ENCODE measurements at regions not wholly inside any gene's neighbourhood (a gene's known extent, or its start where the extent isn't known, plus 50 kb on each side); places are given as distances from the start of the nearest gene placed in this dataset.

DNA sequence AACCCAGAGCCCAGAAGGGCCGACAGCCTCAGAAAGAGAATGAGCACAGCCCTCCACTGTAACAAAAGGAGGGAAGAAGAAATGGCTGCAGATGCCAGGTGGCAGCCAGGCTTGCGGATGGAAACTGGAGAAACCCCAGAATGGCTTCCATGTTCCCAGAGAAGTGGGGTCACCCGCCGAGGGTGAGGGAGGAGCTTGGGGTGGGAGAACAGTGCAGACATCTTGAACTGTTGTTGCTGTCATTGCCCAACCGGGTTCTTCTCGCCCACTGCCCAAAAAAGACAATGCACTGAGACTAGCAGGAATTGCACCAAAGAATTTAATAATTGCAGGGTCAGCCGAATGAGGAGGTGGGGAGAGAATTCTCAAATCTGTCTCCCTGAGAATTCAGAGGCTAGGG is 223.2 kb upstream of the RAB6C start:
- DNase-seq (ENCODE audit: low spot score) = no peak
- intact Hi-C loops (cut with DNase I) = no loop called here

- peak; percentile 46 for DNase-seq (ENCODE audit: low spot score)
- intact Hi-C loops (cut with DNase I) = no loop called here
Observed at GRCh38 chr2:129757366-129757914, 222.0 kb upstream of the RAB6C start.

GRCh38 chr2:129757915-129758783 is 221.3 kb upstream of the RAB6C start:
- intact Hi-C loops (cut with DNase I) = no loop called here
- peak; percentile 46 for DNase-seq (ENCODE audit: low spot score)

- intact Hi-C loops (cut with DNase I) = no loop called here
- DNase-seq (ENCODE audit: low spot score) = peak; percentile 68
Observed at GRCh38 chr2:129758784-129759471, 220.5 kb upstream of the RAB6C start.

DNA sequence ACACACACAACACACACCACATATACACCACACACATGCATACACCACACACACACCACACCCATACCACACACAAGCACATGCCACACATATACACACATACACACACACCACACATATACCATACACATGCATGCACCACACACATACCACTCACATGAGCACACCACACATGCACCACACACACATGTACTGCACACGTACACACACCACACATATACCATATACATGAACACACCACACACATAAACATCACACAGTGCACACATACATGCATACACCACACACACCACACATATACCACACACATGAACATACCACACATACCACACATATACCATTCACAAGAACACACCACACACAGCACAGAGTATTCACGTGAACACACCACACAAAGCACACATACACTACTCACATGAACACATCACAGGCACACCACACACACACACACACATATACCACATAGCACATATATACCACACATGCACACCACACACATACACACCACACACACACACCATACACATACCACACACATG is 219.9 kb upstream of the RAB6C start:
- DNase-seq (ENCODE audit: low spot score) = peak; percentile 20
- intact Hi-C loops (cut with DNase I) = no loop called here

DNA sequence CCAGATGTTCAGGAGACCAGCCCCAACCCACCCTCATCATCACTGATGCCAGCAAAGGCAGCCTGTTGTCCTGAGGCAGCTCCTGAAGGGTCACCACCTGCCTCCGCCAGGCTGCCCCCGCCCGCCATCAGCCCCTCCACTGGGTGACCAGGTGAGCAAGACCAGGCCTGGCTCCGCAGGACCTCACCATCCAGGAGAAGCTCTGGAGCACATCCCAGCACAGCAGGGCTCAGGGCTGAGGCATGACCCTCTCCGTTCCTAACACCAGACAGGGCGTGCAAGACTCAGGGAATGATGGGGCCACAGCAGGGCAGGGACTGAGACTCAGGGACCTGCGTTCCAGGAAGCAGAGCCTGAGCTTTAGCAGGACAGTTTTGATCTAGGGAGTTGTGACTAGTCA is 218.8 kb upstream of the RAB6C start:
- intact Hi-C loops (cut with DNase I) = no loop called here
- DNase-seq (ENCODE audit: low spot score) = peak; percentile 67

GRCh38 chr2:129761569-129762021 is 217.9 kb upstream of the RAB6C start:
- intact Hi-C loops (cut with DNase I) = no loop called here
- DNase-seq (ENCODE audit: low spot score) = peak; percentile 61

DNA sequence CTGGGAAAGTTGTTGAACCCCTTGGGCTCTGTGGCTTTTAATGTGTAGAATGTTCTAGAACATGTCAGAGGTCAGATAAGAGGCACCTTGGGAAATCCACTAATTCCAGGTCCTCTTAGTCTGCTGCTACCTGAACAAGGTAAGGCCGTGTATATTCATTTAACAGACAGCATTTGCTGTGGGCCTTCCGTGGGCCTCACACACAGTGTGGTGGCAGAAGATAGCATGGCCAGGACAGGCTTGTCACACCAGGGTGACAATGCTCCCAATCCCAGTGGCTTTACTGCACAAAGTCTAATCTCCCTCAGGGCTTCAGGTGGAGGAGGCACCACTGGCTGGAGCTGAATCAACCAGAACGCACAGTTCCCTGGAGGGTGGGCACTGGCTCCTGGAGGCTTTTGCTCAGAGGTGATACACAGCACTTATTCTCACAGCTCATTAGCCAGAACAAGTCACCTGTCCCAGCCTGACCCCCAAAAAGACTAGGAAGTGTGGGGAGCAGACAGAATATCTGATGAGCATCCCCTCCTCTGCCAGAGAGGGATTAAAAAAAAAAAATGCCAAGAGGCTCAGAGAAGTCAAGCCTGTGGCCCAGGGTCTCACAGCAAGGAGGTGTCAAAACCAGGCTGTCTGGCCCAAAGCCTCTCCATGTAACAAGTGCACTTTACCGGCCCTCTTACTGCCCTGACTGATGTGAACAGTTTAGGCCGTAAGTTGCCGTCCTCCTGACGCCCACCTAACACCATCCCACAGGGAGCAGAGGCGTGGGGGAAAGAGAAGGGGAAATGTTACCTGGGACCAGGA is 216.9 kb upstream of the RAB6C start:
- DNase-seq (ENCODE audit: low spot score) = peak; percentile 56
- intact Hi-C loops (cut with DNase I) = no loop called here

DNA sequence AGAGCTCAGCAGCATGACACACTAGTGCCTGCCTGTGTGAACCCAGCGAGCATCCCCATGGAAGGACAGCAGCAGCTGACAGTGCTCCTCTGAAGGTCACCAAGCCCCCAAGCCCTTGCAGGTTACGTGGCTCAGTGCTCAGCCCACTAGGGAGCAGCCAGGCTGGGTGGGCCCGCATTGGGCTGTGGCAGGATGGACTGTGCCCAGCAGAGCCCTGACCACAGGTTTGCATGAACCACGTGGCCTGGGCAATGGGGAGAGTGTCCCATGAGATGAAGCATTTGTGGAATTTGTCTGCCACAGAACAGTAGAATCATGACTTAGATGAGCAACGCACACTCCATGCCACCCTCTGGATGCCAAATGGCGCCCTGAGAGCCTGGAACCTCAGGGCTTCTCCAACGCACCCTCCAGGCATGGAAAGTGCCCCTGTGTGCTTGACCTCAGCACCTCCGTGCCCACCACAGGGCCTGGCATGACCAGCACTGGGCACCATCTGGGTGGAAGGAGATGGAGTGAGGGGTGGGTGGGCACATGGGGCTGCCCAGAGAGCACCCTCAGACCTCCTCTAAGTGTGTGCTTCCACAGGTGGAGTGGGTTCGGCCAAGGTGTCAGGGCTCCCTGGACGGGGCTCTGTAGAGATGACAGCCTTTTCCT is 216.1 kb upstream of the RAB6C start:
- peak; percentile 68 for DNase-seq (ENCODE audit: low spot score)
- intact Hi-C loops (cut with DNase I) = no loop called here

- DNase-seq (ENCODE audit: low spot score) = no peak
- intact Hi-C loops (cut with DNase I) = no loop called here
Observed at GRCh38 chr2:129763966-129764365, 215.5 kb upstream of the RAB6C start.

DNA sequence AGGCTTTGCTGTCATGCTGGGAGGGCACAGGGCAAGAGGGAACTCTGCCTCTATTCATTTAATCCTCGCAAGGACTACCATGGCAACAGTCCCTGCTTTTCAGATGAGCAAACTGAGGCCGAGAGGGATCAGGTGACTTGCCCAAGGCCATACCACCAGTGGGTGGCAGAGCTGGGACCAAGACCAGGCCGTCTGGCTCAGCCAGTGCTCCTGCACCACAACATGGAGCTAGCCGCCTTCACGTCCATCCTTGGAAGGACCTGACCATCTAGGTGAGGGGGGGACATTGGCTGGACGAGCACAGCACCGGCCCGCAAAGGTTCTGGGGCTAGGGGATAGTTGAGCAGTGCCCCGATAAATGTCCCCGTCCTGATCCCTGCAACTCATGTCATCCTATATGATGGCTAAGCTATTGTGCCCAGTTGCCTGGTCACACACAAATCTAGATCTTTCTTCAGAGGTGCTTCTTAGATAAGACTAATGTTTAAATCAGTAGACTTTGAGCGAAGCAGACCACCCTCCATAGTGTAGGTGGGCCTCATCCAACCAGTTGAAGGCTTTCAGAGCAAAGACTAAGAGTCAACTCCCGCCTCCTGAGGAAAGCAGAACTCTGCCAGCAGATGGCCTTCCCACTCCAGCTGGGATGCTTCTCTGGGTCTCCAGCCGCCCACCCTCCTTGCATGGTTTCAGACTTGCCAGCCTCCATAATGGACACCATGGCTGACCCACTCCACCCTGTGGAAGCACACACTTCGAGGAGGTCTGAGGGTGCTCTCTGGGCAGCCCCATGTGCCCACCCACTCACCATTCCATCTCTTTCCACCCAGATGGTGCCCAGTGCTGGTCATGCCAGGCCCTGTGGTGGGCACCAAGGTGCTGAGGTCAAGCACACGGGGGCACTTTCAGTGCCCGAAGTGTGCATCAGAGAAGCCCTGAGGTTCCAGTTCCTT is 214.8 kb upstream of the RAB6C start:
- intact Hi-C loops (cut with DNase I) = no loop called here

GRCh38 chr2:129765326-129765677 is 214.2 kb upstream of the RAB6C start:
- intact Hi-C loops (cut with DNase I) = no loop called here
- DNase-seq (ENCODE audit: low spot score) = no peak

More for the DNA sequence above, 214.8 kb upstream of the RAB6C start:
- DNase-seq (ENCODE audit: low spot score) = peak; percentile 56

DNA sequence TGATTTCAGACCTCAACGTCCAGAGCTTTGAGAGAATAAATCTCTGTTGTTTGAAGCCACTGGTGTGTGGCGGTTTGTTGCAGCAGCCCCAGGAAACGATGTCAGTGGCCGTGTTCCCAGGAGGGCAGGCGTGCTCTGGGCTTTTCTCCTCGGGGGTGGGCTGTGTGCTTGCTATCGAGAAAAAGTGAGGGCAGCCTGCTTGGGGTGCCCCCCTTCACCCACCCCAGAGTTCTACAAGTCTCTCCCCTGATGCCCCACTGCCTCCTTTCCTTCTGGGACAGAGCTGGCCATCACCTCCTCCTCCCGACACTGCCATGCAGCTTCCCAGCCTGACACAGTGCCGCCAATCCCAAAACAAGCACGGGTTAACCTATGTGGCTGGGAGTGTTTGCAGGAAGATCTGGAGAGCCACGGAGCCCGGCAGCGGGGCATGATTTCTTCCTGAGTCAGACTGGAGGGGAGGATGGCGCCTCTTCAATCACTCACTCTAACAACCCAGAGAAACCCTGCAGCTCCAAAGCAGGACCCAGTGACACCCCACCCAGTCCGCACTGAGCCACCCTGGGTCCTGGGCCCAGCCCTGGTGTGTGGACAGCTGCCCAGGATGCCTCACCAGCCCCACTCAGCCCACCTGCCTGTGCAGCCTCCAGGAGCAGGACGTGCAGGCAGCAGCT is 213.7 kb upstream of the RAB6C start:
- DNase-seq (ENCODE audit: low spot score) = peak; percentile 69
- intact Hi-C loops (cut with DNase I) = no loop called here

- peak; percentile 55 for DNase-seq (ENCODE audit: low spot score)
- intact Hi-C loops (cut with DNase I) = no loop called here
Observed at GRCh38 chr2:129766374-129766993, 213.0 kb upstream of the RAB6C start.

- intact Hi-C loops (cut with DNase I) = no loop called here
- DNase-seq (ENCODE audit: low spot score) = peak; percentile 36
Observed at GRCh38 chr2:129767346-129768035, 212.0 kb upstream of the RAB6C start.

- DNase-seq (ENCODE audit: low spot score) = no peak
- intact Hi-C loops (cut with DNase I) = no loop called here
Observed at GRCh38 chr2:129768036-129768386, 211.5 kb upstream of the RAB6C start.
